Liver (tissue), 3 donors: ENCODE measurements at regions not wholly inside any gene's neighbourhood (a gene's known extent, or its start where the extent isn't known, plus 50 kb on each side); places are given as distances from the start of the nearest gene placed in this dataset.

Experiments used
- GABPA ChIP-seq, 2 donors: IDR thresholded peaks in 1 of 2; conservative IDR thresholded peaks in 1 of 2; 2 replicates each; pipeline ENCODE4 v1.6.1; 2016; ENCODE audit warnings: antibody characterized with exemption in 2 of 2, mild to moderate bottlenecking in 1 of 2, moderate library complexity in 1 of 2
- REST ChIP-seq: IDR thresholded peaks from 2 replicates; pipeline ENCODE4 v1.6.1; 2016; ENCODE audit warnings: antibody characterized with exemption, mild to moderate bottlenecking
- TAF1 ChIP-seq: conservative IDR thresholded peaks from 2 replicates; pipeline ENCODE4 v1.6.1; 2016; ENCODE audit warnings: antibody characterized with exemption, mild to moderate bottlenecking
- TF ChIP-seq, protein P1 (sequence below): fragments of 150-350 bp; IDR thresholded peaks from 2 replicates; pipeline ENCODE4 v1.5.1; 2017; ENCODE audit warnings: improper control_type of control experiment, low read depth, low read length; ENCODE audit not compliant: missing input control
- donor health status: healthy.
- donor health status: healthy.

- no peak for TF ChIP-seq REST
- TF ChIP-seq GABPA (IDR thresholded peaks at IDR 0.05 in 1 of 2, conservative IDR thresholded peaks at IDR 0.05 in 1 of 2), result no peak
- TF ChIP-seq, protein P1, sequence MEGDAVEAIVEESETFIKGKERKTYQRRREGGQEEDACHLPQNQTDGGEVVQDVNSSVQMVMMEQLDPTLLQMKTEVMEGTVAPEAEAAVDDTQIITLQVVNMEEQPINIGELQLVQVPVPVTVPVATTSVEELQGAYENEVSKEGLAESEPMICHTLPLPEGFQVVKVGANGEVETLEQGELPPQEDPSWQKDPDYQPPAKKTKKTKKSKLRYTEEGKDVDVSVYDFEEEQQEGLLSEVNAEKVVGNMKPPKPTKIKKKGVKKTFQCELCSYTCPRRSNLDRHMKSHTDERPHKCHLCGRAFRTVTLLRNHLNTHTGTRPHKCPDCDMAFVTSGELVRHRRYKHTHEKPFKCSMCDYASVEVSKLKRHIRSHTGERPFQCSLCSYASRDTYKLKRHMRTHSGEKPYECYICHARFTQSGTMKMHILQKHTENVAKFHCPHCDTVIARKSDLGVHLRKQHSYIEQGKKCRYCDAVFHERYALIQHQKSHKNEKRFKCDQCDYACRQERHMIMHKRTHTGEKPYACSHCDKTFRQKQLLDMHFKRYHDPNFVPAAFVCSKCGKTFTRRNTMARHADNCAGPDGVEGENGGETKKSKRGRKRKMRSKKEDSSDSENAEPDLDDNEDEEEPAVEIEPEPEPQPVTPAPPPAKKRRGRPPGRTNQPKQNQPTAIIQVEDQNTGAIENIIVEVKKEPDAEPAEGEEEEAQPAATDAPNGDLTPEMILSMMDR, result no peak
- no peak for TF ChIP-seq TAF1
Measured at GRCh38 chr21:15932726-15933125, 202.9 kb downstream of the USP25 start.
